HG03575 (cell line): ENCODE measurements at regions not wholly inside any gene's neighbourhood (a gene's known extent, or its start where the extent isn't known, plus 50 kb on each side); places are given as distances from the start of the nearest gene placed in this dataset.
"Not testable (repeated sequence)": the region's sequence is repeated elsewhere in the genome, so short reads cannot be mapped to it uniquely, and the experiment has no call there.

ENCODE experiments used
- ATAC-seq: cut with Tn5 transposase; IDR thresholded peaks from one replicate; pipeline ENCODE4 v1.9.1; 2021; ENCODE audit not compliant: unreplicated experiment, insufficient number of reproducible peaks, low FRiP score; ENCODE audit errors: extremely low read depth

DNA sequence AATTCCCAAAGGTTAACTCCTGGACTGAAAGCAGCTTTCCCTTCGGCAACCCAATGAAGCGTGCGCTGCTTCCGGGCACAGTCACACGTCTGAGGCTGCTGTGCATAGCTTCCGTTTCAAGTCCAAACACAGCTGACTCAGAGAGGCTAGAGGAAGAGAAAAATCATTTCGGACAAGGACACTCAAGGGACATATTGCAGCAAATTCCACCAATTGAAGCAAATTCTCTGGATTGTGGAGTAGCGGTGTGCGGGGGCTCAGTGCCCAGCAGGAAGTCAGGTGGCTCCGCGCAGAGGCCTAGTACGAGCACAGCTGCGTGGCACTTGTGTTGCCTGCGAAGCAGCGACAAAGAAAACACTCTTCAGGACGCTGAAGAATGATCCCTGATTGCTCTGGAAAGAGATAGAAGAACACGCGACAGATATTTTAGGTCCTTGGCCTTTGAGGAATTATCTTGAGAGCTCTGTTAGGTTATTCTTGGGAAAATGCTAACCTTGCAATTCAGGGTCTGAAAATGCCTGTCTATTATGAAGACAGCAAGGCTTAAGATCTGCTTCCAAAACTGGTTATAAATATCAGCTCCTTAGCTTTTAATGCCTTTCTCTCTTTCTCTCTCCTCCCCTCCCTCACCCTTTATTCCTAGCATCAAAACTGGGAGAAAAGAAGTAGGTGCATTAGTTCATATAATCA is 352.6 kb upstream of the DLGAP1 start:
- ATAC-seq: no peak

DNA sequence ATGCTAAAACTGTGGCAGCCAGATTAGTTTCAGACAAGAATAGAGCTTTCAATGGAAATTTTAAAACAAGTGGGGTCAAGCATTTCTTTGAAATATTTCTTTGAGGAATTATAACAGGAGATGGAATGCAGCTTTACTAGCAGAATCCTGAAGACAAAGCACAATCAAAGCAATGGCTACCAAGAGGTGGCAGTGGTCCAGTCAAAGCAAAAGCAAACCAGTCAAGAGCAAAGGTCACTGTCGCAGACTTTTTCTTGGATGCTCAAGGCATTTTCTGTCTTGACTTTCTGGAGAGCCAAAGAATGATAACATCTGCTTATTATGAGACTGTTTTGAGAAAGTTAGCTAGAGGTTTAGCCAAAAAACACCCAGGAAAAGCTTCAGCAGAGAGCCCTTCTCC is 351.2 kb upstream of the DLGAP1 start:
- ATAC-seq: no peak

DNA sequence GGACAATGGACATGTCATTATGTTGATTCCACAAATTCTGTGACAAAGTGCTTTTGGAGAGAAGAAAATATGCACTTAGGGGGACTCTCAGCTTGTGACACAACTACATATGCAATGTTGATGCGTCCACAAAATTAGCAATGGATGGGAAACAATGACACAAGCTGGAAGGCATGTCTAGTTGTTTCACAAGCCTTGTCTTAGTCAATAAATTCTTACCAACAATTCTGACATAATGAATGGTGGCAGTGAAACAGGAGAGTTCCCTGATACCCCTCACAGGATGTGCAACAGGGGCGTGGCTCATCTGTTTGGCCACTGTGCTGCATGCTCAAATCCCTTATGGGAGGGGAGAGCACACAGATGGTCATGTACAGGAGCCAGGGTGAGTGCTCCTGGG is 347.2 kb upstream of the DLGAP1 start:
- no peak for ATAC-seq

DNA sequence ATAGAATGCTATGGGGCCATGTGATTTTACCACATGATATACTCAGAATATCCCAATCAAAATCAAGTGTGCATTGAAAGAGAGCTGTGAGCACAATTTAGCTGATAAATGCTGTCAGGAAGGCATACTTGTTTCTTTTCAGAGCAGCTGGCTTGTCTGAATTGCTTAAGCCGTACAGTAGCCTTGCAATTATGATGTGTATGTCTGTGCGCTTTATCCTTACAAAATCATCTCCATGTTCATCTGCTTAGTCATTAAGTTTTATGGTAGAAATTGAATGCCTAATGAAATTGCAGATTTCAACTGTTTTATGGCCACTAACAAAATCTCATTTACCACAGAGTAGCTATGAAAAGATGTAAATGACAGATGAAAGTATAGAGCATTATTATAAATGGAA is 346.0 kb upstream of the DLGAP1 start:
- no peak for ATAC-seq

DNA sequence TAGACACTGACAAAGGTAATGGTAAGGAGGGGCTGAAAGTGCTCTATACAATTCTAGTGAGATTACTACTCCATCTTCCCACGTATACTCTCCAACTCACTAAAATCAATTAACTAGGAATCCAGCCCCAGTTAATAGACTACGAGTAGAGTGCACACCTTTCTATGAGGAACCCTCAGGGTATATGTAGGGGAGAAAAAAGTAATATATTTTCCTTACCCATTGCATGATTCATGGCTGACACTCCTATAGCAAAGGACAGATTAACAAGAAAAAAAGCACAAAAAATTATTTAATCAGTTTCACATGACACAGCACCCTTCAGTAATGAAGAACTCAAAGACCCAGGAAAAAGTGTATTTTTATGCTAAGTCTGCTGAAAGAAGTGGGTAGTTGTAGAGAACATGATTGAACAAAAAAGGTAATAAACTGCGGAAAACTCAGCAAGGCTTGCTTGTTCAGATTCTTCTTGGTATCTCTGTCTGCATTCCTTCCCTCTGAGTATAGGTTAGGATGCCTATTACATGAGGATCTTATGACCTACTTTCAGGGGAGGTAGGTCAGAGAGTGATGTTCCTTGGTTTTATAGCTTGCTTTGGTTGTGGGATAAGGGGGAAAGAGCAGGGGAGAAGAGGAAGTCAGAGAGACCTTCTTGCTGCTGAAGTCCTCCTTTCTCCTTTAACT is 342.0 kb upstream of the DLGAP1 start:
- ATAC-seq: no peak

DNA sequence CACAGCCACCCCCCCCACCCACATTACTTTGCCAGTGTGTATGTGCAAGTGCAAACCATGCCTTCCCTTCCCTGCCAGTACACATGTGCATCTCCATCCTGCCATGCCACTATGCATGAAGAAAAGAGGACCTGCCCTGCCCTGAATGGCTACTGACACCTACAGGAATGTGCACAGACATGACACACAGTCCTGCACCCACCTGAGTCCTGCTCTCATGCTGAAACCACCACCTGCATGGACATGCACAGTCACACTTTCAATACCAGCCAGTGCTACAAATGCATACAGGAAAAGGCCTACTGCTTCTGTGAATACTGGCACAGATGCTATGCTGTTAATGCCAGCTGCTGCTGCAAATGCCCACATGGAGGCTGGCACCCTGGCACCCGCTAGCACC is 334.4 kb upstream of the DLGAP1 start:
- ATAC-seq: no peak

DNA sequence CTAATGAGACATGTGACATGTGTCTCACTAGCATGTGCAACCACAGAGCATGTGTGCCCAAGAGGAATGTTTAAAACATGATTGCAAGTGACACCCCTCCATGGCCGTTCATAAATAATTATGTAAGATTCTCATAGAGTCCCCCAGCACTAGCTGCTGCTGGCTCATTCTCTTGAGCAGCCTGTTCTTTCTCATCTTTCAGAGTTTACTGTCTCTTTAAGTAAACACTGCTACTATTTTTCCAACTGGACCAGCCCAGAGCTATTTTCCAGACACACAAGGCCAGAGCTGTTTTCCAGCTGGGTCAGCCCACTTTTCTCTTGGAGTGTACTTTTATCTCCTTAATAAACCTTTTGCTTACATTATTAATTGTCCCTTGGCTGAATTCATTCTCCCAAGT is 326.8 kb upstream of the DLGAP1 start:
- no peak for ATAC-seq

DNA sequence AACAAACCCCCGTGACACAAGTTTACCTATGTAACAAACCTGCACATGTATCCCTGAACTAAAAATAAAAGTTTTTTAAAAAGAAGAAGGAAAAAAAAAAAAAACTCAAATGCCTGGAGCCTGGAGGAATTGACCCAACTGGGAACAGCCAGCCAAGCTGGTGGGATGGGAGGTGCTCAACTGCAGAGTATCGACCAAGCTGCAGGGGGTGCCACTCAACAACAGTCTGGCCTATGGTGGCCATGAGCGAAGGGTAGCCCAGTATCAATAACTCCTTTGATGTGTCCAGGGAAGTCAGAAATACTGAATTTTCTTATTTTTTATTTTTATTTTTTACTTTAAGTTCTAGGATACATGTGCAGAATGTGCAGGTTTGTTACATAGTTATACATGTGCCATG is 310.3 kb upstream of the DLGAP1 start:
- ATAC-seq: no peak

DNA sequence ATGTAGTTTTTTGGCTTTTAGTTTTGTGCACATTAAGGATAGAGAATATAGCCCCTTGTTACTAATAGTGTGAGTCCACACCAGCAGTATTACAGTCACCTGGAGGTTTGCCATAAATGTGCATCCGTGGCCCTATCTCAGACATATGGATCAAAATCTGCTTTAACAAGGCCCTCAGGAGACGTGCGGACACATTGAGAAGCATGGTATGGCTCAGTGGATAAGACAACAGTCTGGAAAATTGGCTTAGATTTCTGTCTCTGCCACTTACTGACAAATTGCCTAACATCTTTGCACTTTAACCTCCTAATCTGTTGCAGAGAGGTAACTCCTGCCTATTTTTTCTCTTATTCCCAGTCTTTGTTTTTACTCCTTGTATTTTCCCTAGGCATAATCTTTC is 307.2 kb upstream of the DLGAP1 start:
- ATAC-seq: no peak

DNA sequence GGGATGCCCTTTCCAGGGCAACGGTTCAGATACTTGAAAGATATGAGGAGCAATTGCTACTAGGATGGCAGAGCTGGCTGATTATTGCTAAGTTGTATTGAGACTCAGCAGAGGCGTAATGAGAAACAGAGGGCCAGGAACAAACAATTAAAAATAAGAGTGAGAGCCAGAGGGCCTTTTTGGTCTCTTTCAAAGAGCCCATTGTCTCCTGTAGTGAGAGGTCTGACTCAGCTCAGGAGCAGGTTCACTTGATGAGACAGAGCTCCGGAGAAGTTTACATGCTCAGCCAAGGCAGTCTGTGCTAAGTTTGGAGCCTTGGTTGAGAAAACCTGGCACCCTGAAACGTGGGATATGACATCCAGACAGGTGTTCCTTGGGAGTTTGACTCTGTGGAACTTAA is 303.9 kb upstream of the DLGAP1 start:
- no peak for ATAC-seq

DNA sequence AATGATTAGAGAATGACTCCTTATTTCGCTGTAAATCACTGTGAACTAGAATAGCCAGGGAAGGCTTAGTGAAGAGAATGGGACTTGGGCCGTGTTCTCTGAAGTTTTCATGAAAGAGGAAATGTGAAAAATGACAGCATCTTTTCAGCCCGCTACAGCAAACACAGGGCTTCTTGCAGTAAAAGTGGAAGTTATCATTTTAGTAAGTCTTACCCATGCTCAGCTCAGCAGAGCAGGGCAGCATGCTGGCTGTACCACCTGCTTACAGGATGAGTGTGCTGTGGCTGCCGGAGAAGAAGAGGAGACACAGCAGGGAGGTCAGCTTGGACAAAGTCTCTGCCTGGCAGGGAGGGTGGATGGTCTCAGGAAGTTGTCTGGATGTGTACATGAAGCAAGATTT is 300.7 kb upstream of the DLGAP1 start:
- ATAC-seq: no peak

DNA sequence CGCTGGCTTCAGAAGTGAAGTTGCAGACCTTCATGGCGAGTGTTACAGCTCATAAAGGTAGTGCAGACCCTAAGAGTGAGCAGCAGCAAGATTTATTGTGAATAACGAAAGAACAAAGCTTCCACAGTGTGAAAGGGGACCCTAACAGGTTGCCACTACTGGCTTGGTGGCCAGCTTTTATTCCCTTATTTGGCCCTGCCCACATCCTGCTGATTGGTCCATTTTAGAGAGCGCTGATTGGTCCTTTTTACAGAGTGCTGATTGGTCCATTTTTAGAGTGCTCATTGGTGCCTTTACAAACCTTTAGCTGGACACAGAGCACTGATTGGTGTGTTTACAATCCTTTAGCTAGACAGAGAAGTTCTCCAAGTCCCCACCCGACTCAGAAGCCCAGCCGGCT is 298.0 kb upstream of the DLGAP1 start:
- not testable (repeated sequence) for ATAC-seq

DNA sequence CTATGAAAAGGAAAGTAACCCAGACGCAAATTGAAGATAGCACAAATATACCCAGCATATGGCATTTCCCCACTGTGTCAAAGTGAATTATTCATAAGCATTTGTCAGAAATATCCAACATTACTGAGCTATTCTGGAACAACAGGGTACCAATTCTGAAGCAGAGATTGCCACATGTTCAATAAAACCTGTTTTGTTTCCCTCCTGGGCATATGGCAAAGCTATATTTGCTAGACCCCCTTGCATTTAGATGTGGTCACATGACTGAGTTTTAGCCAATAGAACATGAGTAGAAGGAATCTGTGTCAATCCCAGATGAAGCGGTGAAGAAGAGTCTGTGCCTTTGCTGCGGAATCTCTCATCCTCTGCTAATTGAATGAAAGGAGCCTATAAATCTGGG is 296.4 kb upstream of the DLGAP1 start:
- ATAC-seq: no peak

DNA sequence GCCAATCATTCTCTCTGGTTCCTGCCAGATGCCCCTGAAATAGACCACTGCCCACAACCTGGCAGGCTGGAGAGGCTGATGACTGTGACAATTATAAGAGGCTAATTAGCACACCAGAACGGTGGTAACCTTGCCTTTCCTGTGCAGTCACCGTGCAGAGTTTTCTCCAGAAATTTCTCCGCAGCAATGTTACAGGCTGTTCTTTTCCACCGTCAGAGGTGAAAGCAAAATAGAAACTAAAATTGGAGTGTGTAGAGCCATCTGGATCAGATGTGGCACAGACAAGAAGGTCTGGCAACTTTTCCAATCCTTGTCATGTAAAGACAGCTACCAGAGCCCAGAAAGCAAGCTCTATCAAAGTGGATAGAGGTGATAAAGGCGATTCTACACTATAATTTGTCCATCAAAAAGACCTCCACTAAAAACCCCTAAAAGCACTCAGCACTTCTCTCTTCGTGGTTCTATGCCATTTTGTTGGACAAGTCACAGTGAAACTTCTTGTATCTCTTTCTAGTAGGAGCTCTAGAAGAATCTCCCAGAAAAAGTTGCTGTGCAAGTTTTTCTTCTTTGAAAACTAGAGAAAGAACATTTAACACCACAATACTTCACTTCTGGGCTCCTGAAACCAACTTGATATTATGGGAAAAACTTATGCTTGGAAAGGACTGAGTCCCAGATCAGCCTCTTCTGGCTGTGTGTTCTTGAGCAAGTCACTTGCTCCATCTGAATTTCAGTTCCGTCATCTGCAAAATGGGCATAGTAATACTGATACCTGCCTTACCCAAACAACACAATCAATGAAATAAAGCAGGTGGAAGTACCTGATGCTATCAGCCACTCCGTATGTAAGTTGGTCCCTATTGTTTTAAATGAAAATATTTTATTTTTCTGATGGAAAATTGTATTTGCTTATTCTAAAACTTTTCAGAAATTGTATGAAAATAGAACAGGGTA is 295.6 kb upstream of the DLGAP1 start:
- ATAC-seq: no peak

DNA sequence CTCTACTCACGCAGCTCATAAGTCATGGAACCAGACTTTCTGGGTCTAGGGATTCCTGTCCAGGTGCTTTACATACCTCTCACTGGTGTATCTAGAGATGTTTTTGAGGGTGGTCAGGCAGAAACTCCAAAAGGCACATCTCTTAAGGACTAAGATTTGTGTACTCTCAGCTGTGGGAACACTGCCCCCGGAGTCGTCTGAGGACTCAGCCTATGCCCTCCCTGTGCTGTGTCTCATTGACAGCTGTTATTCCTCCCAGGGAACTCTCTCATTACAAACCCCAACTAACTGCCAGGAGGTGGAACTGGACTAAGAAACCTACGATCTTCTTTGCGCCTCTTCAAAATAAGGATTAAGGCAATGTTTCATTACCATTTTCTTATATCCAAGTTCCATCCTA is 293.9 kb upstream of the DLGAP1 start:
- no peak for ATAC-seq

DNA sequence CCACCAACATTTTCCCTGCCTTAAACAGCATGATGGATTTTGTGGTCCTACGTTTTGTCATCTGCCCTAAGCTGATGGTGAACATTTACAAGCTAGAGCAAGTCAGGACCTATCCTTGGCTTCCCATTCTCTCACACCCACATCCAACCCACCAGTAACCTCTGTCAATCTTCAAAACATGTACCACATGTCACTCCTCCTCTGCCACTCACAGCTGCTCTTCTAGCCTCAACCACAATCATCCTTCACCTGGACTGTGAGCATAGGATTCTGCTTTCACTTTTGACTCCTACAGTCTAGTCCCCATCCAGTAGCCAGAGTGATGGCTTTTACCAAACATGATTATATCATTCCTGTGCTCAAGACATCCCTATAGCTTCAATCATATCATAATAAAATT is 279.8 kb upstream of the DLGAP1 start:
- ATAC-seq: no peak

DNA sequence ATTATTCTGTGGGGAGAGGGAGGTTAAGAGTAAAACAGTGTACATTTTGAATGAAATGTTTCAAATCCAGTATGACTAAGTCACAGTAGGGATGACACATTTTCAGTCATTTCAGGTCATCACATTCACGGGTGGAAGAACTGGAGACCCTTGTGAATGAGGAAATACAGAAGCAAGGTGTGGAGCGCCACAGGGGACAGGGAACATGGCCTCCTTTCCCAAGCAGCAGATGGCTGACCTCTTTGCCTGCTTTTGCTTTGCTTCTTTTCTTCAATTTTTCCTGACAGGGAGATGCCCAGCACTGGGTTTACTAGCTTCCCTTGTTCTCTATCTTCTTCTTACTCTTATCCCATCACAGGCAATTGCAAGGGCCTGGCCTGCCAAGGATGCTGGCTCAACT is 278.9 kb upstream of the DLGAP1 start:
- ATAC-seq: no peak

DNA sequence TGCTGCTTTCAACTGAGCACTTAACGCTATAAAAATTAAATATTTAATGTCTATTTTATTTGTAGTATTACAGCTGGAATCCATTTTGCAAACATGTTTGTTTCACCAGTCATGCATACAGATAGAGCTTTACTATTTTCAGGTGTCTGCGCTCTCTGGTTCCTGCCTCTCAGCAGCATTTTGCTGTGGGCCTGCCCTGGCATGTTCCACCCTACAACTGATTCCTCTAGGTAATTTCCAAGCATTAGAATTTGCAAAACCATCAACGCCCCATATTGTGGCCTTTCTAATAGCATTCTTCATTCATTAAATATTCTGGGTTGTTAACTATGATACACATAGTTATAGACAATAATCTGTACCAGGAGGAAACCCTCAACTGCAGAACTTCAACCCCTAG is 266.4 kb upstream of the DLGAP1 start:
- no peak for ATAC-seq

DNA sequence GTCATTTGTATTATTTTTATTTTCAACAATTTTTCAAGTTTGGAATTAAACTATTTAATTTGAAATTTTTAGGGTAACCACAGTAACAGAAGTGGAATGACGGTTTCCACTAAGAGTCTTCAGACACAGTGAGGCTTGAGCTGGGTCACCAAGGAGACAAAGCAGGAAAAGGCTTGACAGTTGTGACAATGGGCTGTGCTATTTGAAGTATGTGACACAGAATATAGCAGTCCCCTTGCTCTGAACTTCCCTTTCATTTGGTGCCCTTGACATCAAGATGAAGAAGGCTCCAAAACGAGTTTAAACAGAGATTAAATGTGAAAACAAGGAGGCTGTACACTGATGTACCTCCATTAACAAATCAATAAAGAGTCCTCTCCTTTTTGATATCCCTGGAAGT is 265.4 kb upstream of the DLGAP1 start:
- ATAC-seq: no peak

DNA sequence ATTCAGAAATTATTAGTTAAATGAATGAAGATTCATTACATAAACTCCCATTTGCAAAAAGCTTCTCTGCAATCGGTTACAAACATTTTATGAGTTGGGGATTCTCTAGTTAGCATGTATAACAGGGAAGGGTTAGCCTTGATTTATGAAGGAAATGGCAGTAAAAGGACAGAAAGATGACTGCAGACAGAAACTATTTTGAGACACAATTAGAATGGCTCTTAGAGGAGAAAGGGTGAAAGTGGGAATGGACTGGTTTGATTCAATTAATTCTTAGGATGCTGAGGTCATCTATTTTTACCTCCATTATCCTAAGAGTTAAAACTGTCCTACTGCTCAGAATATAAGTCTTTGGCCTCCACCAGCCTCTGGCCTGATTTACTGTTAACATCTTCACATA is 250.8 kb upstream of the DLGAP1 start:
- ATAC-seq: no peak
